Activated T-cell treated with anti-CD3 and anti-CD28 coated beads, Interleukin-2, amount 50 U/mL, for 4 hours (primary cell): ENCODE measurements at regions not wholly inside any gene's neighbourhood (a gene's known extent, or its start where the extent isn't known, plus 50 kb on each side); places are given as distances from the start of the nearest gene placed in this dataset.

Experiments
- ATAC-seq, 2 donors: fragments of 200-7000 bp; cut with Tn5 transposase; one replicate each; pipeline ENCODE4 v1.10.0; 2021
- DNase-seq: peaks from one replicate; pipeline ENCODE4 v3.0.0-alpha.2; 2020
- H3K27me3 Mint-ChIP-seq: one replicate; pipeline ENCODE4 v1.8.0; 2021; ENCODE audit warnings: low read depth, mixed read lengths
- H3K36me3 Mint-ChIP-seq: one replicate; pipeline ENCODE4 v1.8.0; 2022; ENCODE audit warnings: mixed read lengths; ENCODE audit not compliant: insufficient read depth
- H3K4me1 Mint-ChIP-seq: one replicate; pipeline ENCODE4 v1.8.0; 2021; ENCODE audit warnings: low read depth, mixed read lengths
- H3K4me3 Mint-ChIP-seq: one replicate; pipeline ENCODE4 v1.8.0; 2021; ENCODE audit warnings: mild to moderate bottlenecking, moderate library complexity, mixed read lengths
- H3K9me3 Mint-ChIP-seq: one replicate; pipeline ENCODE4 v1.8.0; 2021; ENCODE audit warnings: mixed read lengths

DNA sequence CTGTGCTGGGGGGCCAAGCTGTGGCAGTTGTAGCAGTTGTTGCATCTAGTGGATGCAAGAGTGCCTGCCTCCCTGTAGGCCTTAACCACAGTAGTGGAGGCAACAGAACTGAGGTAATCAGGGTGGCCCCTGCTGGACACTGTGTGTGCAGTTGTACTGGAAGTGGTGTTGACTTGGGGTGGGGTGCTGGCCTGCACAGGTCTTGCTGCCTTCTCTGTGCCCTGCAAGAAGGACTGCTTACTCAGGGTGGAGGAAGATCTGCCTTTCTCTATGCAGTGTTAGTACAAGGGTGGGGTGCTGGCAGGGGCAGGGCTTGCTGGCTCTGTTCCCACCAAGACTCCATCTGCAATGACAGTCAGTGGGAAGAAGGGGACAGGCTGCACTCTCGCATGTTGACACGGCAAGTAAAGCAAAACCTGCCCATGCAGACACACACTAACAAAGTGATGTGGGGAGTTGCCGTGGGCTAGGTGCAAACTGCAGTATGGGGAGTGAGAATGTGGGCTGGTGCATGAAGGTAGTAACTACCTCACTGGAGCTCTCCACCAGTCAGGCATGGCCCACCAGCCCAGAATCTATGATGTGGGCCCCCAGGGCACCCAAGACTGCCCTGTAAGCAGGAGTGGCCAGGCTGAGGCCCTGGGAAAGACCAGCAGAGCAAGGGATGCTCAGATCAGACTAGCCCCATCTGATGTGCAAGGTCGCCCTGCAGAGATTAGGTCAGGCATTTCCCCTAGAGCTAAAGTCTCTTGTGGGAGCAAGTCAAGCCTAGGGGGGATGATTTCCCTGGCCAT lies 594.9 kb downstream of the TECRL start:
- no peak for ATAC-seq
- Mint-ChIP-seq H3K4me1 (no peaks in the 10 kb centered on the region), H3K27me3 (no peaks in the 10 kb centered on the region), H3K4me3 (no peak overlapping the region), H3K9me3 (peaks cover 15% of the 10 kb centered on the region), H3K36me3 (no peaks in the 10 kb centered on the region)
- no peak for DNase-seq

DNA sequence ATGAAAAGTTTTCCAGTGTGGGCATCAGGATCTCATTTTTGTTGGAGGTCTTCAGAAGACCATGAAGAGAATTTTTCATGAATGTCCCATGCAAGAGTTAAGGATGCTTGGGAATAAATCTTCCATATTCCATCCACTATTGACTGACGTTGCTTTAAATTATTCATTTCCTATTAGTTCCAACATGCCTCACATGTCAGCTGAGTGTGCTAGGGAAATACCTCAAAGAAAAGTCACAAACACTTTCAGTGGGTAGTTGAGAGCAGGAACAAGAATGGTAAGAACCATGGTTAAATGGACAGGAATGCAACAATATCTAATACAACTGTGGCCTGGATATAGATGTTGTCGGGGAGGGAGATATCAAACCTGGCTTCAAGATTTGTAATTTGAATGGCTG lies 610.1 kb downstream of the TECRL start:
- no peaks in the 10 kb centered on the region for H3K36me3 Mint-ChIP-seq
- no peaks in the 10 kb centered on the region for H3K4me1 Mint-ChIP-seq
- no peaks in the 10 kb centered on the region for H3K27me3 Mint-ChIP-seq
- H3K4me3 Mint-ChIP-seq, result no peak overlapping the region
- ATAC-seq (no peak), DNase-seq (no peak)
- H3K9me3 Mint-ChIP-seq, result peaks cover 5% of the 10 kb centered on the region

DNA sequence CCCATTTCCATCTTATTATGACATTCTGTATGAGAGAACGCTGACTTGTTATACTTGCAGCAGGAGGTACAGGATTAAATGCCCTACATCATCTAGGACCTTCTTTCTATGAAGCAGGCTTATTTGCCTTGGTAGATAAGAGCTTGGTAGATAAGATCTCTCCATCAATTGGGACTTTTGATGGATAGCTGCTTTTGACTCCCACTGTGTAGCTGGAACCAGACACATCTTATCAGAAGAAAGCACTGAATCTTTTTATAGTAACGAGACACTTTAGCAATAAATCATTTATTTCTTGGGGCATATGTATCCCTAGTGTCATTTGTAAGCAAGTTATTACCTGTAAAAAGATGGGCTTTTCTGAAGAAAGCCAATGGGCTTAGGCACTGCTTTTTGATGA lies 613.9 kb downstream of the TECRL start:
- ATAC-seq (no peak), DNase-seq (no peak)
- no peak overlapping the region for H3K4me3 Mint-ChIP-seq
- H3K36me3 Mint-ChIP-seq, result no peaks in the 10 kb centered on the region
- peaks cover 18% of the 10 kb centered on the region for H3K9me3 Mint-ChIP-seq
- no peaks in the 10 kb centered on the region for H3K27me3 Mint-ChIP-seq
- no peaks in the 10 kb centered on the region for H3K4me1 Mint-ChIP-seq

DNA sequence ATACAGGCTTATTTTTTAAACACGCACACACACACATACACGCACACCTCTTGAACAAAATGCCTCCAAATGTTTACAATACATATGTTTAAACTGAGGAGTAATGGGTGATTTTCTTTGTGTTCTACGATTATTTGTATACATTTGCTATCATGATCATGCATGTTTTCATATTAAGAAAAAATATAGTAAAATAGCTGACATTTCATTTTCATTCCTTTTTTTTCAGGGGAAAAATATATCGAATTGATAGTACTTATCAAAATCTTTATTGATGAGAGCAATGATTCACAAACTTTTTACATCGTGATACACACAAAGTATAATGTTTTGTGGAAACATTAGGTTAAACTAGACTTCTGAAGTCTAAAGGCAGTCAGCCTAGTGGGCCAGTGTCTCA lies 618.9 kb downstream of the TECRL start:
- ATAC-seq (no peak), DNase-seq (no peak)
- H3K9me3 Mint-ChIP-seq, result peaks cover 20% of the 10 kb centered on the region
- no peak overlapping the region for H3K4me3 Mint-ChIP-seq
- no peaks in the 10 kb centered on the region for H3K27me3 Mint-ChIP-seq
- no peaks in the 10 kb centered on the region for H3K4me1 Mint-ChIP-seq
- no peaks in the 10 kb centered on the region for H3K36me3 Mint-ChIP-seq

DNA sequence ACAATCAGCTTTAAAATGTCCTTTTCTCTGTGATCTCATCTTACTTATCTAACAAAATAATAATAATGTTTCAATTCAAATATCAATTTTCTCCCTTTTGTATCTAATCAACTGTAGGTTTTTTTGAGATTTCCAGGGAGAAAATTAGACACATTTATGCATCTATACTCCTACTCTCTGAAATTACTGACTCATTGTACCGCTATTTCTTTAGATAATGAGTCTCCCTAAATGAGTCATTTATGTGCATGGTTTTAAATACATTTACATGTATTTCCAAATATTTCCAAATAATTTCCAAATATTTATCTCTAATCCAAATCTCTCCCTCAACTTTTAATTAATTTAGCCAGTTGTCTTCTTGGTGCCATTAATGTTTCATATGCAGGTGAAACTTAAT lies 621.0 kb downstream of the TECRL start:
- H3K4me3 Mint-ChIP-seq, result no peak overlapping the region
- H3K4me1 Mint-ChIP-seq, result no peaks in the 10 kb centered on the region
- peaks cover 28% of the 10 kb centered on the region for H3K9me3 Mint-ChIP-seq
- no peaks in the 10 kb centered on the region for H3K27me3 Mint-ChIP-seq
- DNase-seq (no peak), ATAC-seq (no peak)
- no peaks in the 10 kb centered on the region for H3K36me3 Mint-ChIP-seq

DNA sequence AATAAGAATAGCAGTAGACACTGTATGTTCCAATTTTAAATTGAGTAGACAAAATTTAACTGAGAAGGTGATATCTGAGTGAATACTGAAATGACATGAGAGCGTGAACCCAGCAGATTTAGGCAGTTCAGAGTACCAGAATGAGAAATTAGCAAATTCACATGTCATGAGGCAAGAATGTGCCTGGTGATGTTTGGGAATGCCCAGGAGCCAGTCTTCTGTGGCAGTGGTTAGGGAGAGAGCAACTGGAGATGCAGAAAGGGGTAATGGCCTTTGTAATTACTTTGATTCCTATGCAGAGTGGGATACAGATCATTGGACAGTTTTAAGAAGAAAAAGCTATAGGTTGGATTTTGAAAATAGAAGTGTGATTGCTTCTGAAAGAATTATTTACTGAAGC lies 621.9 kb downstream of the TECRL start:
- Mint-ChIP-seq H3K4me3 (no peak overlapping the region), H3K4me1 (no peaks in the 10 kb centered on the region), H3K27me3 (no peaks in the 10 kb centered on the region), H3K9me3 (peaks cover 21% of the 10 kb centered on the region), H3K36me3 (no peaks in the 10 kb centered on the region)
- DNase-seq (no peak), ATAC-seq (no peak)

DNA sequence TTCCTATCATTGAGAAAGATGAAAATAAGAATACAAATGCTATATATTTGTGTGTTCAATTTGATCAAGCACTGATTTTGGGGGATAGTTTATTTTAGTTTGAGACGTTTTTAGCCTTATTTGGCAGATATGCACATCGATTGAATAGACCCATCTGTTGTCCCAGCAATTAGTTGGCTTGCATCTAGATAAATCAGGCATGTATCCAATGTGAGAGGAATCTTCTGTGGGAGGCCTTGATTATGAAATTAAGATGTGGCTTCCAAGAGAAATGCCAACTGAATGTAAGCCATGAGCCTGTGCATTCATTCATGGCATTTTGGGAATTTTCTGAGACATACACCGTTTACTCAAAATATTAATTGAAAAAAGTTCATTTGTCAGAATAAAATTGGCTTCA lies 623.1 kb downstream of the TECRL start:
- Mint-ChIP-seq H3K27me3 (no peaks in the 10 kb centered on the region), H3K4me3 (no peak overlapping the region), H3K4me1 (no peaks in the 10 kb centered on the region), H3K9me3 (peaks cover 19% of the 10 kb centered on the region), H3K36me3 (no peaks in the 10 kb centered on the region)
- ATAC-seq (no peak), DNase-seq (no peak)

DNA sequence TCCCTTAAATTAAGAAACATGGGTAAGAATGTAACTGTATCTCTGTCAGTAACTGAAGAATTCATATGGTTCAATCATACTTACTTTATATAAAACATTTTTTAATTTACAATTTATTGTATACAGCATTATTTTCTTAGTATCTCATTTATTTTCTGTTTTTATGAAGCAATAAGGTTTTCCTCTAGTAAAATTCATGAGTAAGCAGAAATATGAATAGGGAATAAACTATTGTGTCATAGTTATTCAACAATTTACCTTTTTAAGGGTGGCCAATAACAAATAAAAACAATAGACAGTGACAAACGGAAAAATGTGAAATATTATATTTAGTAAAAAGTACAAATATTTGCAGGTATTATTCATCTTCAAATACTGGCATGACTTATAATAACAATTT lies 624.4 kb downstream of the TECRL start:
- H3K36me3 Mint-ChIP-seq, result no peaks in the 10 kb centered on the region
- peaks cover 19% of the 10 kb centered on the region for H3K9me3 Mint-ChIP-seq
- no peaks in the 10 kb centered on the region for H3K27me3 Mint-ChIP-seq
- H3K4me1 Mint-ChIP-seq, result no peaks in the 10 kb centered on the region
- ATAC-seq, result no peak
- no peak for DNase-seq
- H3K4me3 Mint-ChIP-seq, result no peak overlapping the region

DNA sequence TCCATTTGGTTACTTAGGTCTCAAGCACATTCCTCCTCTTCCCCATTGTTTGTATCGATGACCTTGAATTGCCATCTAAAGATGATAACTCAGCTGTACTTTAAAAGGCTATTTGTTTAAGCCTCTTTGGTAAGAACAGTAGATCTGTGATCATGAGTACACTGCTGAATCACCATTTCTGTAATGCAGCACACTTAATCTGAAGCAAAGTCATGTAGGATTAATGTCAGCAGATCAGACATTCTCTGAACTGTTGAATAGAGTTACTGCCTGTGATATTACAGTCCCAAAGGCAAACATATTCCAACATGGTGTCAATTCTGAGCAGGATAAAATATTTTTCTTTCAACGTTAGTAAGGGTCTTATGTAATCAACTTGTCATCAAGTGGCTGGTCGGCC lies 631.6 kb downstream of the TECRL start:
- no peak overlapping the region for H3K4me3 Mint-ChIP-seq
- DNase-seq, result no peak
- no peaks in the 10 kb centered on the region for H3K27me3 Mint-ChIP-seq
- no peaks in the 10 kb centered on the region for H3K36me3 Mint-ChIP-seq
- no peak for ATAC-seq
- H3K4me1 Mint-ChIP-seq, result no peaks in the 10 kb centered on the region
- H3K9me3 Mint-ChIP-seq, result peaks cover 23% of the 10 kb centered on the region

DNA sequence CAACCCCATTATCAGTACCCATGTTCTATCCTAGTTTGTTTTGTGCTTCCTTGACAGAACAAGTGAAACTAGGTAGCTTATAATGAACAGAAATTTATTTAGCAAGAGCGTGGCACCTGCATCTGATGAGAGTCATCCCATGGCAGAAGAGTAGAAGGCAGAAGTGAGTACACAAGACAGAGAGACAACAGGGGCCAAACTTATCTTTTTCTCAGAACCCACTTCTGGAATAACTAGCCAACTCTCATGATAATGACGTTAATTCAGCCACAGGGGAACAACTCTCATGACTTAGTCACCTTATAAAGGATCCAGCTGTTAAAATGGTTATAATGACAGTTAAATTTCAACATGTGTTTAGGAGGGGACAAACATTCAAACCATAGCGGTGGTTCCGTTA lies 644.9 kb downstream of the TECRL start:
- H3K9me3 Mint-ChIP-seq, result peaks cover 15% of the 10 kb centered on the region
- DNase-seq, result no peak
- no peak for ATAC-seq
- no peaks in the 10 kb centered on the region for H3K4me1 Mint-ChIP-seq
- no peaks in the 10 kb centered on the region for H3K27me3 Mint-ChIP-seq
- no peaks in the 10 kb centered on the region for H3K36me3 Mint-ChIP-seq
- H3K4me3 Mint-ChIP-seq, result no peak overlapping the region

DNA sequence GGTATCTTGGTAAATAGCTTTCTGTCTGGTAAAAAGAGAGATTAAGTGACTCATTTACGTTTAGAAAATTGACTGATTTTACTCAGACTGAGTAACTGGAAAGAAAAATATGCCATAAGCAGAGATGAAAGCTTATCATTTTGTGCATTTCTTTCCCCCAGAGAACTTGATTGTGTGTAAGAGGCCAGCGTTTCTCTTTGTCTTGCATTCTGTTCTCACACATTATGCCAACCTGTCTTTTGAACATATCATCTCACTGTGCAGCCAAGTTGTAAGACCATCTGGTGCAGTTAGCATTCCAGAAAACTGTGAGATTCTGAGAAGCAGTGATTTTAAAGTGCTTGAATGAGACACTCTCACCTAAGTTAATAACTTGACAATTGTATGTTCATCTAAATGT lies 651.3 kb downstream of the TECRL start:
- Mint-ChIP-seq H3K4me3 (no peak overlapping the region), H3K4me1 (no peaks in the 10 kb centered on the region), H3K9me3 (no peaks in the 10 kb centered on the region), H3K27me3 (no peaks in the 10 kb centered on the region), H3K36me3 (no peaks in the 10 kb centered on the region)
- ATAC-seq, result no peak
- DNase-seq, result no peak

DNA sequence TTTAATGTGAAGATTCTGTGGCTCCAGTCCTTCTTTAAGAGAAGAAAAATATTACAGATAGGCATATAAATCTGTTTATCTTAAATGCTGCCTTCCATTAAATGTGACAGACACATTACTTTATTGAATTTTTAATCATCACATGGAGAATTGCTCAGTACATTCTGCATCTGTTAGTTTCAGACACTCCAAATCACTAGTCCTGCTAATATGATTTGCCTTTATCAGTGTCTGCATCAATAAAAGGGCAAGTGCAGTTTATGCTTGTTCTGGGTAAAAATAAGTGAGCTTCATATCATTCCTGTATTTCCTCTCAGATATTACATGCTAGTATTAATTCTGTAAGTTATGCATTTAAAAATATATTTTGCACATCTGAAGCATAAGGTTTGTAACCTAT lies 666.4 kb downstream of the TECRL start:
- H3K36me3 Mint-ChIP-seq, result no peaks in the 10 kb centered on the region
- ATAC-seq, result no peak
- H3K9me3 Mint-ChIP-seq, result no peaks in the 10 kb centered on the region
- H3K4me1 Mint-ChIP-seq, result no peaks in the 10 kb centered on the region
- DNase-seq, result no peak
- no peaks in the 10 kb centered on the region for H3K27me3 Mint-ChIP-seq
- H3K4me3 Mint-ChIP-seq, result no peak overlapping the region

DNA sequence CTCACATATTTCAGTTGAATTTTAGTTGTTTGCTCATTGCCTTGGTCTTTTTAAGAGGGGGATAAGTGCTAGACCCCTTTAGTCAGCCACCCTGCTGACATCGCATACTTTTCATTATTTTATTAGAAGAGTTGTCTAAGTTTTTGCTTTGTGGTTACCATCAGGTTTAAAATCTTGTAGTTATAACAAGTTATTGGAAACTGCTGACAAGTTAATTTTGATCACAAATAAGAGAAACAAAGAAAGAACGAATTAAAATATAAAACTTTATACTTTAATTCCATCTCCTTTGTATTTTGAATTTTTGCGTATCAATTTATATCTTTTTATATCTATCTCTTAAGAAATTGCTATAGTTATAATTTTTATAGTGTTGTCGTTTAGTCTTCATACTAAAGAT lies 679.7 kb downstream of the TECRL start:
- no peak overlapping the region for H3K4me3 Mint-ChIP-seq
- peaks cover 19% of the 10 kb centered on the region for H3K9me3 Mint-ChIP-seq
- no peaks in the 10 kb centered on the region for H3K27me3 Mint-ChIP-seq
- H3K36me3 Mint-ChIP-seq, result no peaks in the 10 kb centered on the region
- H3K4me1 Mint-ChIP-seq, result no peaks in the 10 kb centered on the region
- DNase-seq (no peak), ATAC-seq (no peak)

DNA sequence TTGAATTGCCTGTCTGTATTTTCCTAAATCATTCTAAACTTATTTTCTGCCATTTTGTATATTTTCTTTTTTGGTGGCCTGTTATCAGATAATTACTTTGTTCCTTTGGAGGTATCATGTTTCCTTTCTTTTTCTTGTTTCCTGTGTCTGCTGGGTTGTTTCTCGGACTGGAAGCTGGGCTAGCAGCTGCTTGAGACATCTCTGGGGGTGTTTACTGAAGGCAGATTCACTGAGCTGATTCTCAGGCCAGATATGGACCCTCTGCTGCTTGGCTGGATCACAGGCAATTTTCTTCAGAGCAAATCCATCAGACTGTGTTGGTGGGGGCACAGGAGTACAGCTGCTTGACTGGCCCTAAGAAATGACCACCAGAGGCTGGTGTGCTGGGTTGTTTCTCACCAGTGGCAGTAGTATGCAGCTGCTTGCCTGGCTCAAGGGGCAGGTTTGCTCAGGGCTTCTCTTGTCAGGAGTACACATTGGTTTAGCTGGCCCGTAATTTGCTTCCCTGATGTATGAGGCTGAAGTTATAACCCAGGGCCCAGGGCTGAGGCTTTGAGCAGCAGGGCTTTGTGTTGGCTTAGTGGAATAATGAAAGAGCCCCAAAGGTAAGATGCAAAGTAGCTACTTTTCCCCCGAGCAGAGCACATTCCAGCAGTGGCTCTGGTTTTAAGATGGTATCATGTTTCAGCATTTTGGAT lies 680.6 kb downstream of the TECRL start:
- ATAC-seq (no peak), DNase-seq (no peak)
- H3K4me3 Mint-ChIP-seq, result no peak overlapping the region
- peaks cover 17% of the 10 kb centered on the region for H3K9me3 Mint-ChIP-seq
- no peaks in the 10 kb centered on the region for H3K27me3 Mint-ChIP-seq
- H3K36me3 Mint-ChIP-seq, result no peaks in the 10 kb centered on the region
- no peaks in the 10 kb centered on the region for H3K4me1 Mint-ChIP-seq

DNA sequence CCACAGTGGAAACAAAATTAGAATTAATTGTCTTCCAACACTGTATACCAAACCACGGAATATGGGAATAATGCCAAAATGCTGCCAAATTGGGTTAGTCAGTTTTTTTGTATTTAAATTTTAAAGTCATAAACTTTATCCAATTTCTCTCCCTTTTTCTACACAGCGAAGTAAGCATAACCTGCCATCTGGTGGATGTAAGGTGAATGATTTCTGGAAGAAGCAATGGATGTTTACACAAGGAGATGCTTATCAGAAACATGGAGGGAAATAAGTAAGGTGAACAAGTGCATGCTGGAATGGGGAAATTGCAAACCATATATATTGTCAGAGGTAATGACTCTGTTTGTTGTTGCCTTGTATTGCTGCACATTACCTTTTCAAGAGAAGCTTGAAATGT lies 691.9 kb downstream of the TECRL start:
- ATAC-seq (no peak), DNase-seq (no peak)
- H3K9me3 Mint-ChIP-seq, result no peaks in the 10 kb centered on the region
- H3K27me3 Mint-ChIP-seq, result no peaks in the 10 kb centered on the region
- H3K36me3 Mint-ChIP-seq, result no peaks in the 10 kb centered on the region
- H3K4me1 Mint-ChIP-seq, result no peaks in the 10 kb centered on the region
- H3K4me3 Mint-ChIP-seq, result no peak overlapping the region
